NCI-H2171 (cell line): ENCODE measurements at regions not wholly inside any gene's neighbourhood (a gene's known extent, or its start where the extent isn't known, plus 50 kb on each side); places are given as distances from the start of the nearest gene placed in this dataset.

Source experiments
- DNase-seq: peaks from one replicate; lab custom pipeline; 2025; lab: John Stamatoyannopoulos, UW

- no peak for DNase-seq
Observed at GRCh38 chr1:218991089-218991488, 182.6 kb upstream of the LYPLAL1 start.

GRCh38 chr1:218994615-218995014 is 179.1 kb upstream of the LYPLAL1 start:
- no peak for DNase-seq

GRCh38 chr1:218995091-218995665 is 178.5 kb upstream of the LYPLAL1 start:
- no peak for DNase-seq

GRCh38 chr1:218996362-218996761 is 177.3 kb upstream of the LYPLAL1 start:
- DNase-seq = no peak

- DNase-seq = no peak
Observed at GRCh38 chr1:219000005-219000404, 173.7 kb upstream of the LYPLAL1 start.

GRCh38 chr1:219000631-219001030 is 173.0 kb upstream of the LYPLAL1 start:
- no peak for DNase-seq

- no peak for DNase-seq
Observed at GRCh38 chr1:219010720-219011119, 163.0 kb upstream of the LYPLAL1 start.

- DNase-seq = no peak
Observed at GRCh38 chr1:219020386-219020785, 153.3 kb upstream of the LYPLAL1 start.

GRCh38 chr1:219020846-219021245 is 152.8 kb upstream of the LYPLAL1 start:
- DNase-seq = no peak

- DNase-seq = peak; percentile 9
Observed at GRCh38 chr1:219027146-219027673, 146.5 kb upstream of the LYPLAL1 start.

- no peak for DNase-seq
Observed at GRCh38 chr1:219031809-219032208, 141.9 kb upstream of the LYPLAL1 start.

- no peak for DNase-seq
Observed at GRCh38 chr1:219038398-219038797, 135.3 kb upstream of the LYPLAL1 start.

- DNase-seq = no peak
Observed at GRCh38 chr1:219039017-219039681, 134.5 kb upstream of the LYPLAL1 start.

GRCh38 chr1:219039682-219040154 is 134.0 kb upstream of the LYPLAL1 start:
- DNase-seq = no peak

- no peak for DNase-seq
Observed at GRCh38 chr1:219040291-219040690, 133.4 kb upstream of the LYPLAL1 start.

- DNase-seq = no peak
Observed at GRCh38 chr1:219041141-219041540, 132.5 kb upstream of the LYPLAL1 start.

GRCh38 chr1:219041818-219042217 is 131.9 kb upstream of the LYPLAL1 start:
- no peak for DNase-seq

- DNase-seq = no peak
Observed at GRCh38 chr1:219042769-219043168, 130.9 kb upstream of the LYPLAL1 start.

GRCh38 chr1:219045246-219045645 is 128.4 kb upstream of the LYPLAL1 start:
- no peak for DNase-seq

GRCh38 chr1:219049501-219049900 is 124.2 kb upstream of the LYPLAL1 start:
- no peak for DNase-seq

GRCh38 chr1:219050086-219050821 is 123.4 kb upstream of the LYPLAL1 start:
- no peak for DNase-seq

- DNase-seq = no peak
Observed at GRCh38 chr1:219050822-219051125, 122.9 kb upstream of the LYPLAL1 start.

- no peak for DNase-seq
Observed at GRCh38 chr1:219051547-219051946, 122.1 kb upstream of the LYPLAL1 start.
